ENCODE measurements at regions not wholly inside any gene's neighbourhood (a gene's known extent, or its start where the extent isn't known, plus 50 kb on each side); places are given as distances from the start of the nearest gene placed in this dataset.

DNA sequence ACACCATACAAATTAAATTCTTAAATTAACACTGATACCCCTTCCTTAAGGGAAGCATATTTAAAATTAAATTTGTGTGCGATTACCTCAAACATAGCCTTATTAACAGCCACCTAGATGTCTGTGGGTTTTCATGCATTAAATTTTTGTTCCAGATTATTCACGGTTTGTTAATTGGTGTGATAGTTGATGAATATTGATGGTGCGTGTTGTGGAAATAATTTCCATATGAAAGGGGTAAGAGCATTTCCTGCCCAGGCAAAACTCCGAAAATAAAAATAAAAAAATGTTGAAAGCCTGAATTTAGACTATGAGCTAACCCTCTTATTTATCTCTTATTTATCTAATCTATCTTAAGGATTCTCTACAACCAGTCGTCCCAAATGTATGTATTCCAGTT lies 679.3 kb upstream of the CELF2 start:
- TF ChIP-seq, protein P1, sequence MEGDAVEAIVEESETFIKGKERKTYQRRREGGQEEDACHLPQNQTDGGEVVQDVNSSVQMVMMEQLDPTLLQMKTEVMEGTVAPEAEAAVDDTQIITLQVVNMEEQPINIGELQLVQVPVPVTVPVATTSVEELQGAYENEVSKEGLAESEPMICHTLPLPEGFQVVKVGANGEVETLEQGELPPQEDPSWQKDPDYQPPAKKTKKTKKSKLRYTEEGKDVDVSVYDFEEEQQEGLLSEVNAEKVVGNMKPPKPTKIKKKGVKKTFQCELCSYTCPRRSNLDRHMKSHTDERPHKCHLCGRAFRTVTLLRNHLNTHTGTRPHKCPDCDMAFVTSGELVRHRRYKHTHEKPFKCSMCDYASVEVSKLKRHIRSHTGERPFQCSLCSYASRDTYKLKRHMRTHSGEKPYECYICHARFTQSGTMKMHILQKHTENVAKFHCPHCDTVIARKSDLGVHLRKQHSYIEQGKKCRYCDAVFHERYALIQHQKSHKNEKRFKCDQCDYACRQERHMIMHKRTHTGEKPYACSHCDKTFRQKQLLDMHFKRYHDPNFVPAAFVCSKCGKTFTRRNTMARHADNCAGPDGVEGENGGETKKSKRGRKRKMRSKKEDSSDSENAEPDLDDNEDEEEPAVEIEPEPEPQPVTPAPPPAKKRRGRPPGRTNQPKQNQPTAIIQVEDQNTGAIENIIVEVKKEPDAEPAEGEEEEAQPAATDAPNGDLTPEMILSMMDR (IDR thresholded peaks at IDR 0.05; ENCODE audit: insufficient read depth, low read length, poor library complexity, severe bottlenecking) = no peak
- TF ChIP-seq EZH2phosphoT487 (conservative IDR thresholded peaks at IDR 0.05; ENCODE audit: low read length) = no peak
